ENCODE measurements at regions not wholly inside any gene's neighbourhood (a gene's known extent, or its start where the extent isn't known, plus 50 kb on each side); places are given as distances from the start of the nearest gene placed in this dataset.
"Not testable (repeated sequence)": the region's sequence is repeated elsewhere in the genome, so short reads cannot be mapped to it uniquely, and the experiment has no call there.

- DNase-seq (ENCODE audit: extremely low read depth in 1 of 2, low read depth in 1 of 2): no peak
Measured at GRCh38 chr1:163472651-163473248, 151.0 kb downstream of the NUF2 start.

GRCh38 chr1:163477276-163477830 is 155.6 kb downstream of the NUF2 start:
- no peak for DNase-seq (ENCODE audit: extremely low read depth in 1 of 2, low read depth in 1 of 2)

- DNase-seq (ENCODE audit: extremely low read depth in 1 of 2, low read depth in 1 of 2): not testable (repeated sequence)
Measured at GRCh38 chr1:163498391-163499330, 176.9 kb downstream of the NUF2 start.

DNA sequence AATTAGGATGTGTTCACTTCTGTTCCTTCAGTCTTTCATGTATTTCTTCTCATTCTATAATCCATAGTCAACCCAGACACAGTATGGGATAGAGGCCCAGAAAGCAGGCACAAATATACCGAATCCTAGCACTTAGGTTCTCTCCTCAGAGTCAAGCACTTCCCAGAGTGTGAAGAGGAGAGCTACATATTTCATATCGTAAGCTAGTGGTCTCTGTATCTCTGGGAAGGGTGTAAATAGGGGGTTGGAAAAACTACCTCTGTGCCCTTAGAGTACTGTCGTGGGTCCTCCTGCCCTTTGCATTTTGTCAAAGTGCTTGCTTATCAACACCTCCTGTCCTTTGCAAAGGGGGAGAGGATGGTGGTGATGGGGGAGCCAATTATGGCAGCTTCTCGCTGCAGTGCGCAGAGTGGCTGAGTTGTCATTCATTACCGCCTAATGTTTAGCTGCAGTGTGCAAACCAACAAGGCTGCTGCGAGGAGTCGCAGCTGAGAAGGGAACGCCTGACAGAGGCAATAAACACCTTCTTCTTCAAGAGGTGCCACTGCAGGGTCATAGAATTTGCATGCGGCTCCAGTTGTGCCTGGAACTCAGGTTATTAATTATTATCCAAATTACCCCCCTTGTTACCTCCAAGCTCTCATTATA is 182.7 kb downstream of the NUF2 start:
- no peak for DNase-seq (ENCODE audit: extremely low read depth in 1 of 2, low read depth in 1 of 2)

GRCh38 chr1:163509114-163509513 is 187.4 kb downstream of the NUF2 start:
- no peak for DNase-seq (ENCODE audit: extremely low read depth in 1 of 2, low read depth in 1 of 2)

- no peak for DNase-seq (ENCODE audit: extremely low read depth in 1 of 2, low read depth in 1 of 2)
Measured at GRCh38 chr1:163512349-163512989, 190.7 kb downstream of the NUF2 start.

DNA sequence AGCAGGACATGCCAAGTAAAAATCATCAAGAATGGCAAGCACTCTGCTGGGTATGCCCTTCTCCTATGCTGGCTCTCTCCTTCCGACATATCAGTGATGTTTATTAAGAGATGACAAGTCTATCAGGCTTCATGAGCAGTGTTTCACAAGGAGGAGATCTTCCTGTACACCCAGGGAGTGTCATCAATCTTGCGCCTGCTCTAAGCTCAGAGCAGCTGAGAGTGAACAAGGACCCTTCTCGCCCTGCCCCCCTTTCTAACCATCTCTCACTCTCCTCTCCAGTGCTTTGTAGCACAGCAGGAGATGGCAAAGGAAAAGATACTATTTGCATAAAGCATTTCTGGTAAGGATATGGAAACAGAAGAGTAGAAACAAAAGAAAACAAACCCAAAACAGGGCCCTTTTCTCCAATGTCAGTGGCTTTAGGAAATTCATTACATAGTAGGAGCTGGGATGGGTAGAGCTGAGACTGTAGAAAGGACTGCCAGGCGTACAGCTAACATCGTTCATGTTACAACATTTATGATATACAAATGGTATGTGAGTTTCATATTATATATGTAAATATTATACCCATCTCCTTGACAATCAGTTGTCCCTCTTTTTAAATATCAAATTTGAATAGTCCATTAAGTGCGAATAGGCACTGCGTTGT is 201.7 kb downstream of the NUF2 start:
- no peak for DNase-seq (ENCODE audit: extremely low read depth in 1 of 2, low read depth in 1 of 2)

- DNase-seq (ENCODE audit: extremely low read depth in 1 of 2, low read depth in 1 of 2): no peak
Measured at GRCh38 chr1:163528710-163529348, 207.1 kb downstream of the NUF2 start.

DNA sequence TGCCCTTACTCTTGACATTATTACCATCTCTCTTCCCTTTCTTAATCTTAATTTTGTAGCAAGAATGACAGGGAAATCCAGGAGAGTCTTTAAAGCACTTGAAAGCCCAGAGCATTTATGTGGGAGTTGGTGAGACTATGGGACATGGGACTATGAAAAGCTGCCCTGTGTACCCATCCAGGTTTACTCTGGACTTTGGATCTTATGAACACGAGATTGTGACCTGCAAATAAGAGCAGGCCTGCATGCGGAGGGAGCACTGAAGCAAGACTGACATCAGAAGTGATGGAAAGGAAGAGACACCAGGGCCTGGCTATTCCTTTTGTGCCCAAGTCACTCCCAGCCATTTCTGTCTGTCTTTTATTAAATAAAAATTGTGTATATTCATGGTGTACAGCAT is 209.6 kb downstream of the NUF2 start:
- DNase-seq (ENCODE audit: extremely low read depth in 1 of 2, low read depth in 1 of 2): no peak

DNA sequence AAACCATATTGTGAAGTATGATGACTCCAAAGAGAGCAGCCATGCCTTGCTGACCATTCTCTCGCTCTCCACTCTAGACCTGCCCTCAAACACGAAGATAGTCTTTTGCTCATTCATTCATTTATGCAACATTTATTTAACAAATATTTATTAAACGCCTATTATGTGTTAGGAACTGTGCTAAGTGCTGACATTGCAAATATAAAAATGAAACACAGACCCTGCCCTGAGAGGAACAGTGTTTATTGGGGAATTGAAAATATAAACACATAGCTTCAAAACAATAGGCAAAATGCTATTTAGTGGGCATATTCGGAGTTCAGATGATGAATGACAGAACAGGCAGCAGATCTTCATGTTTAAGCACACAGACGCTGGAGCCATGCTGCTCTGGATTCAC is 213.6 kb downstream of the NUF2 start:
- no peak for DNase-seq (ENCODE audit: extremely low read depth in 1 of 2, low read depth in 1 of 2)

- no peak for DNase-seq (ENCODE audit: extremely low read depth in 1 of 2, low read depth in 1 of 2)
Measured at GRCh38 chr1:163535807-163536206, 214.1 kb downstream of the NUF2 start.

- no peak for DNase-seq (ENCODE audit: extremely low read depth in 1 of 2, low read depth in 1 of 2)
Measured at GRCh38 chr1:163537809-163538208, 216.1 kb downstream of the NUF2 start.

GRCh38 chr1:163538667-163539066 is 216.9 kb downstream of the NUF2 start:
- no peak for DNase-seq (ENCODE audit: extremely low read depth in 1 of 2, low read depth in 1 of 2)

- no peak for DNase-seq (ENCODE audit: extremely low read depth in 1 of 2, low read depth in 1 of 2)
Measured at GRCh38 chr1:163540727-163541126, 219.0 kb downstream of the NUF2 start.

DNA sequence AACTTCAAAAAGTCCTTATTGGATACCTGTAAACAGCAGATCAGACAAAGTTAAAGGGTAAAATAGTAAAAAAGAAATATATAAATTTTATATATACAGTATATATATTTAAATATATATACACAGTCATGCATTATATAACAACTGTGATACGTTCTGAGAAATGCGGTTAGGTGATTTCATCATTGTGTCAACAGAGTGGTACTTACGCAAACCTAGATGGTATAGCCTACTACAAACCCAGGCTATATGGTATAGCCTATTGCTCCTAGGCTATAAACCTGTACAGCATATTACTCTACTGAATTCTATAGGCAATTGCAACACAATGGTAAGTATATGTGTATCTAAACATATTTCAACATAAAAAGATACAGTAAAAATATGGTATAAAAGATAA is 222.7 kb downstream of the NUF2 start:
- DNase-seq (ENCODE audit: extremely low read depth in 1 of 2, low read depth in 1 of 2): no peak

DNA sequence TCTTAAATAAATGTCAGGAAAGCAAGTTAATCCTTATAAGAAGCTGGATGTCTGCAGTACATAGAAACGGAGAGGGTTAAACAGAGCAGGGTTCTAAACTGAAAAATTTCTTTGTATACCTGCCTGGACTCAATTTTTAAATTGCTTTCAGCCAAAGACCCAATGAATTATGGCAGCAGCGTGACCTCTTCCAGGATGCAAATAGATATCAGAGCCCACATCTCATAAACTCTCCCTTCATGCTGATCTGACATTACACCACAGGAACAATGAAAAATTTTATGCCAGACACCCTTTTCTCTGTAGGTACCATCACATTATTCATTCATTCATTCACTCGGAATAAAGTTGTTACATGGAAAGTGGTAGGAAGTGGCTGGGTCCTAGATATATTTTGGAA is 236.4 kb downstream of the NUF2 start:
- no peak for DNase-seq (ENCODE audit: extremely low read depth in 1 of 2, low read depth in 1 of 2)

GRCh38 chr1:163561580-163562295 is 240.0 kb downstream of the NUF2 start:
- DNase-seq (ENCODE audit: extremely low read depth in 1 of 2, low read depth in 1 of 2): no peak

GRCh38 chr1:163562355-163562754 is 240.6 kb downstream of the NUF2 start:
- DNase-seq (ENCODE audit: extremely low read depth in 1 of 2, low read depth in 1 of 2): no peak

DNA sequence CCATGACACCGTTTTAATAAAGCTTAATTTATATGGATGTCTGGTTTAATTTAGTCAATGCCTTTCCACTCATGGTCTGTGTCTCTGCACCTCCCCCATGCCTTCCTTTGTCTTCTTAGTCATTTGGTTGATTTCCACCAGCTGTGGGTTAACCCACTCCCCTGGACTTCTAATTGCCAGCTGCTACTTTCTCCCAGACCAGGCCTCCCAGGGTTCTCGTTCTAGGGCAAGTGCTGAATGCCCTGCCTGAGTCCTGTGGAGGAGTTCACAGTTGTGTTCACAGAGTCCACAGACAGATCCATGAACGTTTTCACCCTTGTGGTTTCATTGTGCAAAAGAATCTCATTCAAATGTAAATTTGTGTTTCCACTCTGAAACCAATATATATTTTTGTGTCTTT is 243.4 kb downstream of the NUF2 start:
- DNase-seq (ENCODE audit: extremely low read depth in 1 of 2, low read depth in 1 of 2): no peak

Measured in stimulated activated CD8-positive, alpha-beta memory T cell treated with anti-CD3 and anti-CD28 coated beads, Interleukin-7, amount 100 ng/mL, for 48 hours (primary cell).